ENCODE measurements at regions not wholly inside any gene's neighbourhood (a gene's known extent, or its start where the extent isn't known, plus 50 kb on each side); places are given as distances from the start of the nearest gene placed in this dataset.

DNA sequence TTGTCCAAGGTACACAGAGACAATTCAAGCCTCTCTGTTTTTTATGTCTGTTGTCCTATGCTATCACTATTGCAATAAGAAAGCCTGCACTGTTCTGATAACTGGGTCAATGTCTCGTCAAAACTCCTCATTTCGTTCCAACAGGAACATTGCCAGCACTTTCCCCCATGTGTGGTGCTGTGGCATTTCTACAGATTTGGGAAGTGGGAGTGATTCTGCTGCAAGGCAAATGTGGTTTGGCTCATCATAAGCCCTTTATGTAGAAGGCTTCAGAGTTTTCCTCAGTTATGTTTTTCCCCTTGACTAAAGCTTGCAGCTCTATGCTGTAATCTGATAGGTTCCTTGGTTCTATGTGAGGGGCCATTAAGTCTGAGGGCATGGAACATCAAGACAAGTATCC, 324.1 kb upstream of the TCF4 start:
- TF ChIP-seq CTCF (IDR thresholded peaks at IDR 0.05) = no peak
- TF ChIP-seq POLR2A (IDR thresholded peaks at IDR 0.05) = no peak
- no peak for TF ChIP-seq EP300 (IDR thresholded peaks at IDR 0.05)
- no peak for TF ChIP-seq POLR2AphosphoS5 (IDR thresholded peaks at IDR 0.05)

Data from gastroesophageal sphincter (tissue), 3 donors.